NCI-H2171 treated with DMSO at 0.1 percent for 48 hours (cell line): ENCODE measurements at regions not wholly inside any gene's neighbourhood (a gene's known extent, or its start where the extent isn't known, plus 50 kb on each side); places are given as distances from the start of the nearest gene placed in this dataset.
A peak's percentile ranks its signal among the peaks of the same experiment; 100 is the strongest.

Experiments
- DNase-seq: peaks from one replicate; lab custom pipeline; 2025; lab: John Stamatoyannopoulos, UW

DNA sequence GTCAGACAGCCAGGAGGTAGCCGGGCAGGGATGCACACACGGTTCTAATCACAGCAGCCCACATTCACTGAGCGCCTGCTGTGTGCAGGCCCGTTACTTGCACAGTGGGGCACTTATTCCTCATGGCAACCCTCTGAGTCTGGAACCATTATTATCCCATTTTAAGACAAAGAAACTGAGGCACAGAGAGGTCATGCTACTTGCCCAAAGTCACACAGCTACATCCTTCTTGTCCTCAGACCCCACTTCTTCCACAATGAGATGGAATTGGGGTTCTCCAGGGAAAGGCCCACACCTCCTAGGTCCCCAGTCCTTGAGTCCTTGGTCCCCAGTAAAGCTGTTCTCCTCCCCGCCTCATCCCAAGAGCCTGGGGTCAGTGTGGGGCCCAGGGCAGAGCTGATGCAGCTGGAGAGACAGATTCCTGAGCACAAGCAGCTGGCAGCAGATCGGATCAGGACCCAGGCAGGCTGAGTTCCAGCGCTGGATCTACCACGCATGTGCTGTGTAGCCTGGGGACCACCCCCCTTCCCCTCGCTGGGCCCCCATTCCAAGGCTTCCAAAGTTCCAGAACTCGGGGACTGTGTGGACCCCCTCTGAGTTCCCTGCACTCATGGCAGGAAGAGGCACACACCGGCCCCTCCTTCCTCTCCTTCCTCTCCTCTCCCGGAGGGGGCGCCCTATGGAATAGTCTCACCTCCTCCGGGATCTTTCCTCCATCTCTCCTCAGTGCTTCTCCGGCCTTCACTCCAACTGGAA, 393.4 kb downstream of the MATN1 start:
- DNase-seq = no peak

DNA sequence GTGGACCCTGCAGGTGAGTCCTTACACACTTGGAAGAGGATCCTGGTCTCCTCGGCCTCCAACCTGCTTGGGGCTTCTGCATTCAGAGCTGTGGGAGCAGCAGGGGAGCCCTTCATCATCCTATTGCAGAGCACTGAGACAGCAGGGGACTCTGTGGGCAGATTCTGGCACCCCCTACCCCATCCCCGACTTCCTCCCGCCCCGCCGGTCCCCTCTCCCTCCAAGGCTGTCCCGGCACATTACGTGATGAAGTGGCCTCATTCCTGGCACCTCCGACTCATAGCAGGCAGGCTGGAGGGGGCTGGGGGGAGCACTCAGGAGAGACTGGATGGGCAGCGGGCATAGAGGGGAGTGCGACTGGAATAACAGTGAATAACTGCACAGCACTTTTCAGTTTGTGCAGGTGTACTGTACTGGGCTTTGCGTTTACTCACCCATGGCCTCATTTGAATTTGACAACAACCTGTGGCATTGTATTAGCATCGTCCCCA, 394.1 kb downstream of the MATN1 start:
- no peak for DNase-seq

DNA sequence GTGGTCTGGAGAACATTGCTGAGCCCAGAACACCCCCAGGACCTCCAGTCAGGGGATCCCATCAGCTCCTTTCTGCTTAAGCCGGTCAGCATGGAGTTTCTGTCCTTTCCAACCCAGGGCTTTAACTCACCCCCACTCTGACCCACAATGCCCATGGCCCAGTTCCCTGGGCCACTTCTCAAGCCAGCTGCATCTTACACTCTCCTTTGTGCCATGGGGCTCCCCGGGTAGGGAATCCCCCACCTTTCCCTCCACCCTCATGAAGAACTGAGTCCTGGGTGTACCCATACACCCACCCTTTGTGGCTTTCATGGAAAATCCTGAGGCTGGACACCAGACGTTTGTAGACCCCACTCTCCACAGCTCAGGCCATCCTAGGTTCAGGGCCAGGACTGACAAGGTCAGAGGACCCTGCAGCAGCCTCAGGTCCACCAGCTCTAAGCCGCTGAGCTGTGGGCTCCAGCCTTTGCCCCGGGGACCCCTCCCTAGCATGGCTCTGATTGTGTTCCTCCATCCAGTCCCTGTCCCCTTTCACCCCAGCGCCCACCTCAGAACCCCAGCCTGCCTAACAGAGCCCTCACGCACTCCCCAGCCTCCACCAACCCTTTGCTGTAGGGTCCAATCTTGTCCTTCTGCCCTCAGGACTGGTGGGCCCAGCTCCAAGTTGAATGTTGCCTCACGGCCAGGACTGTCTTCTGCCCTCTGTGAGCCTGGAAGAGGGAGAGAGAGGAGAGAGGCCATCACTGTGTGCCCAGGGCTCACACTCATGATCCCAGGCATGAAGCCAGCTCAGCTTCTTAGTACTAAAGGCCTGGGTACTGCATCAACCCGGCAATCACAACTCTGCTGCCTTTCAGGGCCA, 394.8 kb downstream of the MATN1 start:
- no peak for DNase-seq

DNA sequence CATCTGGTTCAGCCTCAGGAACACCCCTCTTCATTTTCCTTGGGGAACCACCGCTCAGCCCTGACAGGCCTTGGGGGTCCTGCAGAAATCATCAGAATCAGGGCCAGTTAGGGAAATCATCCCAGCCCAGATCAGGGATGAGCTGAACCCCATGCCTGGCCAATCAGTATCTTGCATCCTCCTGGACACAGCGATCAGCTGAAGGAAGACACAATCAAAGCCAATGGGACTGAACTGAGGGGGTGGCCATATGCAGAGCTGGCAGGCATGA, 395.4 kb downstream of the MATN1 start:
- DNase-seq = no peak

DNA sequence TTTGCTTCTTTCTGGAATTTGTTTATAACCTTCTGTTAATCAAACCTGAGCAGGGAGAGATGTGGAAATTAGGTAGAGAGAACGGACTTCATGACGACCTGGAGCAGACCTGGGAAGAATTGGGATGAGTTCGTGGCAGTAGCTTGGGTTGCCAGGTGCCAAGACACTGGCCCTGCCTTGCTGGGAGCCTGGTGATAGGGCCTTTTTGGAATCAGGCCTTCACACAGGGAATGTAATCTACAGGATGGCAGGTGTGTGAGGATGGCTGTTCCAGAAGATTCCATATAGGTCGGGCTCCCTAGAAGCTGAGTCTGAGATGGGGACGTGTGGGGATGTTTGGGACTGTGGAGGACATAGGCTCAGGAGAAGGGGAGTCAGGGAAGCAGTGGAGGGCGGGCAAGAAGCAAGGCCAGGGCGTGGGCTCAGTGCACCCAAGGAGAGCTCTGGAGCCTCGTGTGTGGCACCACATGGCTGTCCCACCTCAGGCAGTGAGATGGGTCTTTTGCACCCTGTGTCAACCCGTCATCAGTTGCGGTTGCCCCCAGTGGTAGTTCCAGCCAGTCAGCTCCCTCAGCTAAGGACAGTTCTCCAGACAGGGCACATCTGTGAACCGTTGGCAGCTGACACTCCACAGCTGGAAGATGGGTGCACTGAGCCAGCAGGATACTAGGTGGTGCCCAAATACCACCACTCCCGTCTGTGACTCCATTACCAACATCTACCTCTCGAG, 395.9 kb downstream of the MATN1 start:
- DNase-seq = no peak

DNA sequence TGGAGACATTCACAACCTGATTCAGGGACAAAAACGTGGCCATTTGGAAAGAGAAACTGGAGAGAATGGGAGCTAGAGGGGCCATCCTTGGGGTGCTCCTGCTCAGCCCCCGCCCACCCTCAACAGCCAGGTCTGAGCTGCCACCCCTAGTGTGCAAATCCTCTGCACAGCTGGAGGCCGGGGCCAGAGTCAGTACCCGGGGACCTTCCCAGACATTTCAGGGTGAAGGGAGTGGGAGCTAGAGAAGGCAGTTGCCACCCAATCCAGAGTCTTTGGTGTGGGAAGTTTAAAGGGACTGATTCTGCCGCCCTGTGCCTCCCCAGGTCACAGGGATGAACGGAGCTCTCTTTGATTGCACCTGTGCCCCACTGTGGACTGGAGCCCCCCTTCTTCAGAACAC, 397.4 kb downstream of the MATN1 start:
- DNase-seq = no peak

DNA sequence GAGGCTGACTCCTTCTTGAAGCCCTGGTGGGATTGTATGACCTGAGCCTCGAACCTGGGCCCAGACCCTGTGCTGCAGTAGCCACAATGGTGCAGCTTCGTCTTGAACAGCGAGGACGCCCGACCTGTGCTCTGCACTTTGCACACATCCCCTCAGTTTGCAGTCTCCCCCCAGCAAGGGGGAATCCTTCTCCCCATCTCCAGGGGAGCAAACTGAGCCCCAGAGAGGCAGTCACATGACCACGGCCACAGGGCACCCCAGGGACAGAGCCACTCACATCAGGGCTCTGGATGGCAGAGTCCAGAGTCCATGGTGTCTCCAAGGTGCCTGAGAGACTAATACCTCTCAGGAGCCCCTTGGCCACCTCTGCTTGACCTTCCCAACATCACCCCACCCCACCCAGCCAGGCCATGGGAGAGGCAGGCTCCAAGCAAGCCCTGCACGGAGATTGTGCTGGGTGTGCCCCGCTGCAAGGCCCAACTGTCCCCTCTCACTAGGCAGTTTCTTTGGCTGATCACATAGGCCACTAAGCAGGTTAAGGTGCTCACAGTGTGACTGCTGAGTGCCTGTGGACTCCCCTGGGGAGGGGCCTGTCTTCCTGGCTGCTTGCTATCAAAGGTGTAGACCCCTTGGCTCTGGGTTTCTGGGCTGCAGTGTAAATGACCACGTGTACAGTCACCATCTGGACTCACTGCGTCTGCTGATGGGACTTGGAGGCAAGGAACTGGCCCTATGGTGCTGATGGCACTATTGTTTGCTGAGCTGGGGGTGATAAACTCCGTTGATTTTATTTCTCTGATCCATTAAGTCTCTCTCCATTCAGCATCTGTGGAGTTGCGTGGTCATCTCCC, 398.1 kb downstream of the MATN1 start:
- DNase-seq = no peak

DNA sequence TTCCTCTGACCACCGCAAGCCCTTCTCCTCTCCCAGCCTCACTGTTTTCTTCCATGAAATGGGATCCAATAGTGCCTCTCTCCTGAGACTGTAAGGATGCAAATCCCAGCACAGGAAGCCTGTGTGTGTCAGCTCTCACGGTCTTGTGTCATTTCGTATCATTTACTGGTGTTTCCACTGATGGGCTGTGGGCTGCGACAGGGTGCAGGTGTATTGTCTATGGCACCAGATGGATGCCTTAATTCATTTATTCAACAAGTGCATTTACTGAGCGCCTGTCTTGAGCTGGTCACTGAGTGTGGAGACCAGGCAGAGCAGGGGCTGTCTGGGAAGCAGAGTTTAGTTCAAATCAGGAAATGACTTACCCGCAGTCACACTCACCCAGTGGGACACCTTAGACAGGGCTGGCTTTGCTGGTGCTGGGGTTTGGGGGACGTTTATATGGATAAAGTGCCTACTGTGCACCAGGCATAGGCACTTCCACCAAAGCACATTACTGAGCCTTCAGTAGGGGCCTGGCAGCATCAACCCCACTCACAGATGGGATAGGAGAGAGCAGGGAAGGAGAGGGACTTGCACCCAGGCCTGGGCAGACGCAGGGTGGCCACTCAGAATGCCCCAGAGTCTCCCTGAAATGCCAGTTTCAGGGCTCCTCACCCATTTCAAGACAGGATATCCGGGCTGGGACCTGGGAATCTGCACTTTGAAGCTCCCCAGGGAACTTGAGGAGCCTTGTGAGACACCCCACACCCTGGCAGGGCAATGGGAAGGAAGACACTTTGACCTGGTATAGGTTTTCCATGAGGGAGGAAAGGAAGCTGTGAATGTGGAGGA, 398.9 kb downstream of the MATN1 start:
- DNase-seq = no peak

DNA sequence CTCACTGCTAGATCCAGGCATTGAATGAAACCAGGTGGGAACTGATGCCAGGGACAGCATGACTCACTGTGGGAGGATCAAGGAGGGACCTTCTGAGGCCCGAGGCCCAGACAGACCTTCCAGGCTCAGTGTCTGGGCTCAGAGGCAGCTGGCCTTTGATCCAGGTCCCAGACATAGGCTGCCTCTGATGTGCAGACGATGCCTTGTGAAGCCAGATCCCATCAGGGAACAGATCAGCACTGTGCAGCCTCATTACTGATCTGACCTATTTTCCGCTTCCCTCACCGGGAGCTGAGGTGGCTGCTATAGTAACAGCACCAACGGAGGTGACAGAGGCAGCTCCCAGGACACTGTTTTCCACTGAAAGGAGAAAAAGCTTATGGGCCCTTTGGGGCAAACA, 399.5 kb downstream of the MATN1 start:
- no peak for DNase-seq

DNA sequence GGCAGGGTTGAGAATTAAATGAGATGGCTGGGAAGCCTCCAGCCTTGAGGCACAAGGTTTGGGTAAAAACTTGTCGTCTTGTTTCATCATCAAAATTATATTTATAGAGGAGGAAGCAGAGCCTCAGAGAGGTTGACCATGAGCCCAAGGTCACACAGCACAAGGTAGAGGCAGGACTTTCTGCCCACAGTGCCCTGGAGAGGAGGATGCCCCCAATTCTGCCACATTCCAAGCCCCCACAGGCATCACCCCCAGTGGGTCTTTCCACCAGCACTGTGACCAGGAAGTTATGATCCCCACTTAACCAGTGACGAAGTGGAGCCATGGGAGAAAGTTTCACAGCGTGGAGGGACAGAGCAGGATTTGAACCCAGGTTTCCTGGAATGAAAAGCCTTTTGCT, 400.0 kb downstream of the MATN1 start:
- no peak for DNase-seq

DNA sequence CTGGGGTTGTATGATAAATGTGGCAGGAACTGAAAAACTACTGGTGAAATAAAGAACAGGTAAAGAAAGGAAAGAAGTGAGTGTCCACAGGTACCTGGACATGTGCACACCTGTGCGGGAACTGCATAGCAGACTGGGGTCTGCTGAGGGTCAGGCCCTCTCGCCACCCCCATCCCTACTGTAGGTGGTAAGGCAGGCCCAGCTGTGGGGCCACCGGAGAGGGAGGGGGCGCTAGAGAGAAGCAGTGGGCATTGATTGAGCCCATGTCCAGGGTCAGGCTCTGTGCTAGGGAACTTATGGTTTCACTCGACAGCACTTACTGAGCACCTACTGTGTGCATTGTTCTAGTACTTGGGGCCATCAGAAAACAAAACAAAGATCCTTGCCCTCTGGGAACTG, 400.5 kb downstream of the MATN1 start:
- no peak for DNase-seq

DNA sequence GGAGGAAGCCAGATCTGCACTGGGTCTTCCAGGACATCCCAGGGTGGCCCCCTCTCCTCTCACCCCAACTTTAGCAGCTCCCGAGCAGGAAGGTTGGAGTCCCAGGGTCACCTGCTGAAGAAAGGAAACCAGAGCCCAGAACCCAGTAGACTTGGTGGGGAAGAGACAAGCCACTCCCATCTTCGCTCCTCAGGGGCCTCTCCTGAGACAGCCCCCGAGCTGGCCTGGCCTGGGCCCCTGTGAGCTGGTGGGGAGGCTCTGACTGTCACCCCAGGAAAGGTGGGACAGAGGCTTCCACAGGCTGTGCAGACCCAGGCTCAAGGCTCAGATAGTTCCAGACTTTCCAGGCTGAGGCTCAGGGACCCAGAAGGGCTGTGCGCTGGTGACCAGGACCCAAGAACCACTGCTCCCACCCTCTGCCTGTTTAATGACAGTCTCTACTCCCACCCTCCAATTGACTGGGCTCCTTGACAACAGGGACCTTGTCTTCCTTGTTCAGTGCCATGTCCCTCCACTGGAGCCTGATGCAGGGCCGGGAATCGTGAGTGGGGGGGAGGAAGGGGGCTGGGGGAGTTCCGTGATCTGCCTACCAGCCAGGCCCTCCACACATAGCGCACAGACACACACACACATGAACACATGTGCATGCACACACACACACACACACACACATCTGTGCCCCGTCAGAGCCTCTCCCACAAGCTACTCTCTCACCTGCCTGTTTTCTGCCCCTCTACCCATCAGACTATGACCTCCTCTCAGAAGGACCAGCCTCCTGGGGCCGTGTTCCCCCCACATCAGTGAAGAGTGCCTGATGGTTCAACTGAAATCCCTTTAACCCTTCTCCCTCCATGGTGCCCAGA, 401.2 kb downstream of the MATN1 start:
- DNase-seq = no peak

DNA sequence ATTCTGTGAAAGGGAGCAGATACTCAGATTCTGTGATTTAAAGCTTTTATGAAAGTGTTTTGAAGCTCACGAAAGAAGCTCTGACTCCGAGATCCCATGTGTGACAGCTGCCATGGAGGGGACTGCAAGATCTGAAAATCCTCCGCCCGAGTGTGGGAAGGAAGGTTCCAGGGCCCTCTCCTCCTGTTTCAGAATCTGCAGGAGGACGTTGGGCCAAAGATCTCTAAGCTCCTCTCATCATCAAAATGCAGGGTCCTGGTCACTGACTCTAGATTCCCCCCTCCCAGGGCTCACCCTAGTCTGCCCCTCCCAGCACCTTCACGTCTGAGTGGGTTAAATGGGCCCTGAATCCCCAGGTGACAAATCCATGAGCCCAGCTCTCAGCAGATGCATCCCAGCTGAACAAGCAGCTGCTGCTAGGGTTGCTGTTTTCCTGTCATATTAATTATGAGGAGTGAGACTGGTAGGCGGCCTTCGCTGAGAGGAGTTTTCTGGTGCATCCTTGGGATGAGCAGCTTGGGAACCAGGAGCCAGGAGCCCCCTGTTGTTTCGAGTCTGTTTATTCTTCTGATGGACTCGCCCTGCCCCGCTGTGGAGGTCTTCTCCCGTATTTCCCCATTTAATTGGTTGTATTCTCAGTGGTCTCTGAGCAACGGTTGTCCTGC, 402.0 kb downstream of the MATN1 start:
- DNase-seq = peak; percentile 86

DNA sequence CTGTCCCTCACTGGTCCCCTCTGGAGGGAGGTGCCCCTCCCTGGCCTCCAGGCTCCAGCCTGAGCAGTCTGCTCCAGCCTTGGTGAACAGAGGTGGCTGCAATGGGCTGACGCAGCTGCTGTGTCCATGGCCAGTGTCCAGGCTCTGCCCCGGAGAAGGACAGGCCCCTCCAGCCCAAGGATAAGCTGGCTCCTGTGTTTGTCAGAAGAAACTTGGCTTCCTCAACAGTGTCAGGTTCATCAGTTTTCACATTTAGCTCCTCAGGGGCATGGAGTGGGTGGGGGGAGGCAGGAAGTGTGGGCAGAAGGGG, 402.8 kb downstream of the MATN1 start:
- no peak for DNase-seq

DNA sequence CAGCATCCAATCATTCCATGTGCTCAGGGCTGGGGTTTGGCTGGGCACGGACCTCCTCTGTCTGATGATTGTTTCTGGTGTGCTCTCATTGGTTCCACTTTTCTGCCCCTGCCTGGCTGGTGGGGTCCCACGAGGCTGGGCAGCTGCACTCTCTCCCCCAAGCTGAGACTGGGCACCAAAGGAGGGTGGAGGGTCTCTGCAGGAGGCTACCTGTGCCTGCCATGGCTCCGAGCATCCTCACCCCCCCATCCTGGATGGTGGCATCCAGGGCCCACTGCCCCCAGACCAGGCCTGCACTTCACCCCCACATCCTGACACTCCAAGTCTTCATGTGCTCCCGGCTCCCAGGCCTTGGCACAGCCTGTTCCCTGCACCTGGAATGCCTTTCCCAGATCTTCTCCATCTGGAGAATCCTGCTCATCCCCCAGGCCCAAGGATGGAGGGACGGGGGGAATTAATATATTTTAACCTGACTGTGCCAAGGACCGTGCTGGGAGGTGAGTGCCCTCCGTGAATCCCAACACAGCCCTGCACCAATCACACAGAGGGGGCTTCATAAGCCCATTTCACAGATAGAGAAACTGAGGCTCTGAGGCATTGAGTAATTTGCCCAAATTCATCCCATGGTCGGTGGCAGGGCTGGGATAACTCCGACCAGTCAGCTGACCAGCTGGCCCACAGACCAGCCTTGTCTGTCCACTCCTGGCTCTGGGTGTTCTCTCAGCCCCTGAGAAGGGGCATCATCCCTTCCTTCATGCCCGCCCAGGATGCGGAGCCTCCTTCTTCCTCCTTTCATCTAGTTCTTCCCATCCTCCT, 403.4 kb downstream of the MATN1 start:
- DNase-seq = no peak

DNA sequence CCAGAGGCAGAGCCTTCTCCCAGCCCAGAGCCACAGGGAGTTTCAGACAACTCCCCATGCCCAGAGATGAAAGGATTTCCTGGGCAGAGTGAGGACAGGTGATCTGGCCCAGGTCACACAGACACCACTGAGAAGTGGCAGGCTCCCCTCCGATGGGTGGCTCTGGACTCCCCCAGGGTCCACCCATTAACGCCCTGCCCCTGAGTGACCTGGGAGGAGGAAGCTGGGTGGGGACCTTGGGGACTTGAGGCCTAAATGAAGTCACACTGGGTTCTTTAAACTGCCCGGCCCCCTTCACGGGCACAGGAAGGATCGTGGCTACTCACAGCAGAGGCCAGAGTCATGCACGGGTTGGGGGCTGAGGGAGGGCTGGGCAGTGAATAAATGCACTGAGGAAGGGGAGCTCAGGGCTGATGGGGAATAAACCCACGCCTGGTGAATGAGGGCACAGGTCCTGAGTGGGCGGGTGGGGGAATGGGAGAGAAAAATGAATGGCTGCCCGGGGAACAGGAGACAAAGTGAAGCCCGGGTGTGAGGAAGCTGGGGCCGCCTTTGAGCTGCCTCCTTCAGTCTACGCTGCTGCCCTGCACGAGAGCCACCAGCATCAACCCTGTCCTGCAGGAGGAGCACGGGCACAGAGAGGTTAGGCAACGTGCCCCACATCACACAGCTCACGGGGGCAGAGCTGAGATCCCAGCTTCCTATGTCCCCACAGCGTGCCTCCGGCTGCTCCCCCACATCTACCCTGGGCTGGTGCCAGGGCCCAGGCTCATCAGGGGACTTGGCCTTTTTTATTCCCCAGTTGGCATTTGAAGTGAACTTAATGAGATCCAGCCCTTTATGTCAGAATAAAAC, 404.3 kb downstream of the MATN1 start:
- DNase-seq = no peak

DNA sequence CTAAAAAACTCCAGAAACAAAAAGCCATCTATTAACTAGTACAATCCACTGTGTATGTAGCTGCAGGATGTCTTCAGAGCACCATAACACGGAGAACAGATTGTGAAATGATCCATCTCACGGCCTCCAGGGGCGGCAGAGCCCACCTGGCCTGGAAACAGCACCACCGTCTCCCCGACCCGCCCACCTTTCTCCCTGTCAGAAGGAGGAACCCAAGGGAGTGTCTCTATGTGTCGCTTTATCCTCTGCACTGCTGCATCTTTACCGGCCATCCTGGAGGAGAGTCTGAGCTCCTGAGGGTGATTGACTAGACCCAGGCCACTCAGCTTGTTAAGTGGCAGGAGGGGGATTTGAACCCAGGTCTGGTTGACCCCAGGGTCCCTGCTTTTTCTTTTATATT, 405.0 kb downstream of the MATN1 start:
- DNase-seq = peak; percentile 85

DNA sequence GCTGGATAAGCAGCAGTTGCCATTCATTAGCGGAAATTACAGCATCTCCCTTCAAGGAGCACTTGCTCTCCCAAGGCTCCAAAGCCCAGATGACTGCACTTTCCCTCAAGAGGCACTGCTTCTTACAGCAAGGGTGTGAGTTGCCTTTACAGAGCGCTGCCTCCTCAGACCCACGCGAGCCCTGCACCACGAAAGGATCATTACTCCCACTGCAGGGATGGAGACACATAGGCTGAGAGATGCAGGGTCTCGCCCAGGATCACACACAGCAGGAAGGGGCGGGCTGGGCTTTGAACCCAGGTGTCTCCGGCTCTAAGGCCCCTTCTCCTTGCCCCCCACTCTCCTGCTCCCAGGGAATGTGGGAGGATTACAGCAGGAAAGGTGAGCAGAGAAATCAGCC, 405.5 kb downstream of the MATN1 start:
- DNase-seq = peak; percentile 26
